CD4-positive, alpha-beta T cell treated with Interleukin-4 for 1 hour (primary cell): ENCODE measurements at regions not wholly inside any gene's neighbourhood (a gene's known extent, or its start where the extent isn't known, plus 50 kb on each side); places are given as distances from the start of the nearest gene placed in this dataset.

Source experiments
- DNase-seq, 2 donors: peaks; one replicate each; pipeline ENCODE4 v3.0.0-alpha.2; 2020 to 2022

DNA sequence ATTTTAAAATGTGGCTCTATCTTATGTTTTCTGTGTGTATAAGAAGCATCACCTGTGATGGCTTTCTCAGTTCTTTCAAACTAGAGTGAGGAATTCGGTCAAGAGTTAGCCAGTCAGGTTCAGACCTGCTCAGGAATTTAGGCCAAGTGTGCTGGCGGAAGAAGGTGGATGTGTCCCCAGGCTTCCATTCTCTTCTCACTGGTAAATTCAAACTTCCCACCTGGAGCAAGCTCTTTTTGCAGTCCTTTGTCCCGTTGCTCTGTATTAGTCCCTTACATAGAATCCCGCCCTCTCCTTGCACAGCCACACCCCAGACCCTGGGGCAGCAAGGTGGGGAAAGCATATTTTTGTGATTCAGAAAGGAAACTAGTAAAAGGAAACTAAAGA lies 124.7 kb upstream of the PWP1 start:
- no peak for DNase-seq

DNA sequence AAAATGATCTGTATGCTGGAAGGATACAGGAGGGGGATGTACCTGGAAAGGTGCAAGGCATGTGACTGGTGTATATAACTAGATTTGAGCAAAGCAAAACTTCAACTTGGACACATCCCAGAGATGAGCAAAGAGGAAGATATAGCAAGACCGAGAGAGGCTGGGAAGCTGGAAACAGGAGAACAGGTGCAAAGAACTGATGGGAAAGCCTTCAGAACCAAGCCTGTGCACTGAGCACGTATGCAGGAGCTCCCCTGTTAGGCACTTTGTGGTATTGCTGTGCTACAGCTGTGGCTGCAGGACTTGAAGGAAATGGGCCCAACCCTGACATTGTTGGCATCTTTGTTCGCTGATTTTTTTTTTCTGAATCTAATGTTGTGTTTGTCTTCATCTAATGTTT lies 120.7 kb upstream of the PWP1 start:
- DNase-seq, result no peak

DNA sequence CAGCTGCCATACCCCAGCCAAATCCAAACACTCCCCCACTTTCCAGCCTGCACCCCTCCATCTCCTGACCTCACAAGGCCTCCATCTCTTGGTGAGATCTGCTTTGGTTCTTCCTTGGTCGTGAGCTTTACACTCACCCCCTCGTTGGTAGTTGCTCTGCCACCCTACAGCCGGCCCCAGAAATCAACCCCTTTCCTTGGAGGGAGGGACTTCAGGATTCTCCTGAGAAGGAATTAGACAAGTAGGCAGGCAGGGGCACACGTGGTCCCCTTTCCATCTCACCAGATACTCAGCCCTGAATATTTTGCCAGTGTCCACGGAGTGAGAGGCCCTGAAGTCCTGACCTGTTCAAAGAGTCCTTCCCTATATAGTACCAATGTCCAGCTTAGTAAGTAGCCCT lies 120.0 kb upstream of the PWP1 start:
- no peak for DNase-seq

GRCh38 chr12:107567876-107568619 lies 117.6 kb upstream of the PWP1 start:
- no peak for DNase-seq

- DNase-seq, result no peak
Measured at GRCh38 chr12:107568718-107569117, 116.9 kb upstream of the PWP1 start.

DNA sequence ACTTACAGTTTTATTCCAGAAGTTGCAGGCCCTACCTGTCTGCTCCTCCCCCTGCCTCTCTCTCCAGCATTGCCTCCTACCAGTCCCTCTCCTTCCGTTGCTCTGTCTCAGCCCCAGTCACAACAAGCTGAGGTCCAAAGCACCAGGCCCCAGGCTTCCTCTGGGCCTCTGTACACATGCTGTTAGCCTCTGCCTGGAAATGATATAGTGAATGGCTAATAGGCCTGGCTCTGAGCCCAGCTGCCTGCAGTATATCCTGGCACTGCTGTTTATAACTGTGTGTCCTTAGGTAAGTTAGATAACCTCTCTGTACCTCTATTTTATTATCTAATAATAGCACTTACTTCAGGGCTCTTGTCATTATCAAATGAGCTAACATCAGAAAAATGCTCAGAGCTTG lies 114.9 kb upstream of the PWP1 start:
- DNase-seq, result no peak

DNA sequence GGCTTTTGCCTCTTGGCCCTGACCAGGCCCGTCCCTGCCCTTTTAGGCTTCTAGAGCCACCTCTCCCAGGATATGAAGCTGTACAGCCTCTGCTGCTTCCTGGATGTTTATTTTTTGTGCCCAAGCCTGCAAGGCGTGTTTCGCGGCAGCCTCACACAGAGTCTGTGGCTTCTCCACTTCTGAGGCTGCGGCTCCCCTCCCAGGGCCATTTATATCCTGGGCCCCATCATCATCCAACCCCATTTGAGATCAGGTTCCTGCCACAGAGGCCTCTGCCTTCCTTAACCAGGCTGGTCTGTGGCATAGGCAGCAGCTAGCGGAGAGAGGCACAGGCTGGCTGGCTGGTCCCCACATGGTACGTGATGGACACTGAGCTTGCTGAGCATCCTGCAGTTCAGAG lies 114.1 kb upstream of the PWP1 start:
- DNase-seq, result no peak

DNA sequence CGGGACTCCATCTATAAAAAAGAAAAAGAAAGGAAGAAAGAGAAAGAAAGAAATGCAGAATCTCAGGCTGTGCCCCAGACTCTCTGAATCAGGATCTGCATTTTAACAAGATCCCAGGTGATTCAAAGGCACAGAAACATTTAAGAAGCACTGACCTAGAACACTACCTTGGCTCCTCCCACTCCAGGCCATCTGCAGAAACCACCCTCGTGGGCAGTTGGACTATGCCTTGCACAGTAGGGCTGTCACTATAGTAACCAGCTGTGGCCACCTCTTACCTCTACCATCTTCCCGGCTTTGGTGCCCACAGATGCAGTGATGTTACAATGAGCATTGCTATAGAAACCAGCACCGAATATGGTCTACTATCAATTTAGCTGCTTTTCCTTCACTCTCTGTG lies 110.9 kb upstream of the PWP1 start:
- DNase-seq, result no peak

DNA sequence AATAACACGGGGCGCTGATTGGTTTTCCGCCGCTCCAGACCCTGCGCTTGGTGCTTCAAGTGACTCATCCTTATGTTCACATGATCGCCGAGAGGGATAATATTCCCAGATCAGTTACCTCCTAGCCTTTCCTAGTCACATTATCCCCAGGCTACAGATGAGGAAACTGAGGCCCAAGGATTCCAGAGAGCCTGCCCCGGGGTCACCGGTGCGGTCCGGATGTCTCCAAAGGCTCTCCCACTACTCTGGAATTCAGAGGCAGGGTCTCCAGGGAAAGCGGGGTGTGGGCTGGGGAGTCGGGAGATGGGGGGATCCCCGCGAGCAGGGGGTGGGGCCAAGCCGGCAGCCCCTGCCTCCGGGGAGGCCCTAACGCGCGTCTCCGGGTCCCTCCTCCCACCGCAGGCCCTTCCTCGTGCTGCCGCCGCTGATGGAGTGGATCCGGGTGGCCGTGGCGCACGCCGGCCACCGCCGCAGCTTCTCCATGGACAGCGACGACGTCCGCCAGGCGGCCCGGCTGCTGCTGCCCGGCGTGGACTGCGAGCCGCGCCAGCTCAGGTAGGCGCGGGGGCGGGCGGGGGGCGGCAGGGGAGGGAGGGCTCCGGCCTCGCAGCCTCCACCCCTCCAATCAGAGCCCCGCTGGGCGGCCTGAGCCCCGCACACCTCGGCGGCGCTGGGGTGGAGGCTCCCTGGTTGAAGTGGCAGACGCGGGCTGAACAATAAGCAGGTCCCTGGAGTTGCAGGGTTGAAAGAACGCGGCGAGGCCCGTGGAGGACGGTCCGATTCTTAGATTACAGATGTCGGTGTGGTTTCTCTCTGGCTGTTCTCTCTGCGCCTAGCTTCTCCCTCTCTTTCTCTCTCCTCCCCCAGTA lies 104.6 kb upstream of the PWP1 start:
- no peak for DNase-seq

DNA sequence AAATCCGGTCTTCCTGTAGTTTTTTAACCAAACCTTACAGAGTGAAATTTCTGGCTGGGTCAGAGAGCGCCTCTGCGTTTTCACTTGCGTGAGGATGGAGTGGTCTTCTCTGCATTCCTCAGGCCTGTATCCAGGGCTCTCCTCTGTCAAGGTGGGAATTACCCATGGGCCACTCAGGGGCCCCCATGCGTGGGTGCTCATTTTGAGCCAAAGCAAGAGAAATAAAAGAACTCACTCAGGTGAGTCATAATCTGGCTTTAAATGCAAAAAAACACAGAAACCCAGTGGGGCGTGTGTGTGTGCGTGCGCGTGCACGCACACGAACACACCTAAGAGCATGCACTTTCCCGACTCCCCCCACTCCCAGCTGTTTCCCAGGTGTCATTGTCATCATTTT lies 104.0 kb upstream of the PWP1 start:
- DNase-seq, result no peak

GRCh38 chr12:107583551-107583950 lies 102.0 kb upstream of the PWP1 start:
- no peak for DNase-seq

- DNase-seq, result no peak
Measured at GRCh38 chr12:107584563-107584962, 101.0 kb upstream of the PWP1 start.

- no peak for DNase-seq
Measured at GRCh38 chr12:107586256-107586970, 99.2 kb upstream of the PWP1 start.

GRCh38 chr12:107590413-107590812 lies 95.2 kb upstream of the PWP1 start:
- no peak for DNase-seq

- DNase-seq, result no peak
Measured at GRCh38 chr12:107590814-107591375, 94.7 kb upstream of the PWP1 start.

GRCh38 chr12:107593713-107594381 lies 91.8 kb upstream of the PWP1 start:
- DNase-seq, result no peak

DNA sequence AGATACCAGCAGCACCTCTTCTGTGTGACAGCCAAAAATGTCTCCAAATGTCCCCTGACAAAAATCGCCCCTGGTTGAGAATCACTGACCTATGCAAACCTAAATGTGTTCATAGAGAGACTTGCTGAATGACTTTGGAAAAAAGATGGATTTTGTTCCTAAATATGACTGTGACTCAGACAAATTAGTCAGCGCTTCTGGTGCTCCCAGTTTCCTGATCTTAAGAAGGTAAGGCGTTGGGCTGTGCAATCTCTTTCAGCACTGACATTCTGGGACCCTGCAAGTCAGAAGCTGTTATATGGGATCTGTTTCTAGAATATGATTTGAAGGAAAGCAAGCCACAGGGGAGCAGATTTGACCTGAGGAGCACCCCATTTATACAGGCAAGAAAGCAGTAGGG lies 90.6 kb upstream of the PWP1 start:
- DNase-seq, result no peak

DNA sequence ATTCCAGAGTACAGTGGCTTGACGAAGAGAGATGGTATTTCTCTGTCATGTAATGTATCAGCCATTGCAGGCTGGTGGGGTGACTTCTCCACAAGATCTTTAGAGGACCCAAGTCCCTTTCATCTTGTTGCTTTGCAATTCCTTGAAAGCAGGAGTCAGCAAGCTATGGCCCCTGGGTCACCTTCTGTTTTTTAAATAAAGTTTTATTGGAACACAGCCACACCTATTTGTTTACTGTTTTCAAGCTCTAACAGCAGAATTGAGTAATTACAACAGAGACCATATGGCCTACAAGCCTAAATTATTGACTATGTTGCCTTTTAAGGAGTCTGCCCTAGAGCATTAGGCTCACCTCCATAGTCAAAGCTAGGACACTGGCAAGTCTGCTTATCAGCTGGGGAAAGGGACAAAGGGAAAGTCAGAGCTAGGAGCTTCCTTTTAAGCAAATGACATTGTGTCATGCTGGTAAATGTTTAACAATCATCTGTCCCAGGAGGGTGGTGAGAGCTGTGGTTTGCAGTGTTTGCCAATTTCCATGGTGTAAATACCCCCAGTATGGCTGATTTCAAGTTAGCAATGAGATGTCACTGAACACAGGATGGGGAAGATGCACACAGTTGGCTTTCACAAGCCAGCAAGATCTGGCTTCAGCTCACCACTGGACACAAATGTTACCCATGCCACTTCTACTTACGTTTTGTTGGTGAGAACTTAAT lies 87.7 kb upstream of the PWP1 start:
- no peak for DNase-seq

- DNase-seq, result no peak
Measured at GRCh38 chr12:107598906-107599305, 86.7 kb upstream of the PWP1 start.

- no peak for DNase-seq
Measured at GRCh38 chr12:107600581-107601144, 84.9 kb upstream of the PWP1 start.

DNA sequence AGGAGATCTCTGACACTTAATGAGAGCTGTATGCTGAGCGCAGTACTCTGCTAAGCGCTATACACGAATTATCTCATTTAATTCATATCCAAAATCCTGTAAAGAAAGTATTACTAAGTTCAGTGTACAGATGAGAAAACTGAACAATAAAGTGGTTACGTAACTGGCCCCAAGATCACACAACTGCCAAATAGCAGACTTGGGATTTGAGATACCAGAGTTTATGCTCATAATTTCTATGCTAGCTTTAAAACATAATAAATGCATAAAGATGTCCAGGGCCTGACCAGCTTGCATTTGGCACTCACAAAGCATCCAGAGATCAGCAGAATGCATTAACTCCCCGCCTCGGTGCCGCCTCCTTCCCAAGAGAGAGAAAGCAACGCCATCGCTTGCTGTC lies 83.2 kb upstream of the PWP1 start:
- DNase-seq, result no peak

DNA sequence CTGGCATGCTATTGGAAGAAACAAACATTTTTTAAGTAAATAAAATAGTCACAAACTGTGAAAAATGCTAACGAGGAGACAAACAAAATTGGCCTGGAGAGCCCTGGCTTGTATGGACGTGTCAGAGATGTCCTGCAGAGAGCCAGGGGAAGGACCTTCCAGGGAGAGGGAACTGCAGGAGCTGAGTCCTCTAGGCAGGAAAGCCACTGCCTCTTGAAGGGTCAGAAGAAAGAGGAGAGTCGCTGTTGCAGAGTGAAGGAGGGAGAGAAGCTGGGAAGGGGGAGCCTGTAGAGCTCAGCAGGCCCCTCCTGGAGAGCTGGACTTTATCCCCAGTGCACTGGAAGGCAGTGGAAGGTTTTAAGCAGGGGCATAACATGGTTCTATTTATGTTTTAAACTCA lies 80.3 kb upstream of the PWP1 start:
- DNase-seq, result no peak
